GM19239 (cell line): ENCODE measurements at regions not wholly inside any gene's neighbourhood (a gene's known extent, or its start where the extent isn't known, plus 50 kb on each side); places are given as distances from the start of the nearest gene placed in this dataset.

Experiments used
- DNase-seq: peaks from one replicate; pipeline ENCODE4 v3.0.0; 2011; ENCODE audit warnings: low spot score; ENCODE audit not compliant: insufficient read length
- FAIRE-seq: peaks from 2 replicates; lab custom pipeline; 2011; peaks lifted over from hg19 to GRCh38; lab: Jason Lieb, UNC

GRCh38 chr1:212188599-212189351, 96.4 kb upstream of the PPP2R5A start:
- DNase-seq (no peak), FAIRE-seq (no peak)

- DNase-seq (no peak), FAIRE-seq (no peak)
Observed at GRCh38 chr1:212189352-212189738, 95.9 kb upstream of the PPP2R5A start.

- DNase-seq (no peak), FAIRE-seq (no peak)
Observed at GRCh38 chr1:212190169-212190568, 95.0 kb upstream of the PPP2R5A start.

DNA sequence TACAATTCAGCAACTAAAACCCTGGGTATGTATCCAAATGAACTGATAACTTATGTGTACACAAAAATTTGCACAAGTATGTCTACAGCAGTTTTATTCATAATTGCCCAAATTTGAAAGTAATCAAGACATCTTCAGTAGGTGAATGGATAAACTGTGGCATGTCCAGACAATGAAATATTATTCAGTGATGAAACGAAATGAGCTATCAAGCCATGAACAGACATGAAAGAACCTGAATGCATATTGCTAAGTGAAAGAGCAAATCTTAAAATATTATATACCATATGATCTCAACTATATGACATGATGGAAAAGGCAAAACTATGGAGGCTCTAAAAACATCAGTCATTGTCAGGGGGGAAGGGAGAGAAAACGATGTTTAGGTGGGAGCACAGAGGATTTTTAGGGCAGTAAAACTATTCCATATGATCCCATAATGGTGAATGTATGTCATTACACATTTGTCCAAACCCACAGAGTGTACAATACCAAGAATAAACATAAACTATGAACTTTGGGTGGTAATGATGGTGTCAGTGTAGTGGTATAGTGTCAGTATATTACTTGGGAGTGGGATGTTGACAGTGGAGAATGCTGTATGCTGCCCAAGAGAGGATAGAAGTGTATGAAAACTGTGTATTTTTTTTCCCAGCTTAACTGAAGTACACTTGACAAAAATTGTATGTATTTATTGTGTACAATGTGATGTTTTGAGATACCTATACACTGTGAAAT, 92.8 kb upstream of the PPP2R5A start:
- DNase-seq (no peak), FAIRE-seq (no peak)

GRCh38 chr1:212196355-212196754, 88.9 kb upstream of the PPP2R5A start:
- DNase-seq: no peak
- FAIRE-seq: no peak

- FAIRE-seq (no peak), DNase-seq (no peak)
Observed at GRCh38 chr1:212201461-212201860, 83.7 kb upstream of the PPP2R5A start.

DNA sequence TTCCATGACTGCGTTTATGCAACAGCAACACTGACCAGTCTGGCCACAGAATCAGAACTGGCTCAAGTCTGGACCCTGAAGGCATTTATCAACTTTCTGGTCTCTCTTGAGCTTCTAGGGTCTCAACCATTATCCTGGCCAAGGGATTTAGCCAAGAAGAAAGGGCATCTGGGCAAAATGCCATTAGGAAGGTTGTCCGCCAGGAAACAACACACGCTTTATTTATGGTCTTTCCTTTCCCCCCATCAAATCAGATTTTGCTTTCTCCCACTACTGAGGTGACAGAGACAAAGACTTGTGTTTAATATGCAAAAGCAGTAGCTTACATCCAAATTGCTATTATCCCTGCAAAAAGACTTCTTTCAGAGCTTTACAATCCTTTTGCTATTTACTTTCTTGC, 81.6 kb upstream of the PPP2R5A start:
- FAIRE-seq: no peak
- DNase-seq: no peak

GRCh38 chr1:212205006-212205405, 80.2 kb upstream of the PPP2R5A start:
- FAIRE-seq: no peak
- no peak for DNase-seq

DNA sequence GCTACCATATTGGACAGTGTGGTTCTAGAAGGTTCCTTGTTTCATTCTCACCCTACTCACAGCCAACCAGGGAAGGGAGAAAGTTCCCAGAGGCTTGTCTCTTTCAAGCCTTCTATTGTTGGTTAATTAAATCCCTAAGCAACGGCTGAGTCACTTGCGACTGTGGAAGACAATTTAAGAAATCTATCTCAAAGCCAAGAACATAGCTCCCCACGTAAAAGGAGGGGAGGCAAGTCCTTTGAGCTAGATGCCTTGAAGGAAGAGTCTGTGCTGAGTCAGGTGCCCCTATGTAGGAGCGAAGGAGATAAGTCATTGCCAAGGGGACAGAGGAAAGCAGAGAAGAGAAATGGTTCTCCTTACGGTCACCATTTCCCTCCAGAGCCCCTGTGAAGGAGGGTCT, 79.4 kb upstream of the PPP2R5A start:
- no peak for FAIRE-seq
- DNase-seq: no peak

GRCh38 chr1:212207118-212207517, 78.1 kb upstream of the PPP2R5A start:
- DNase-seq (no peak), FAIRE-seq (no peak)

DNA sequence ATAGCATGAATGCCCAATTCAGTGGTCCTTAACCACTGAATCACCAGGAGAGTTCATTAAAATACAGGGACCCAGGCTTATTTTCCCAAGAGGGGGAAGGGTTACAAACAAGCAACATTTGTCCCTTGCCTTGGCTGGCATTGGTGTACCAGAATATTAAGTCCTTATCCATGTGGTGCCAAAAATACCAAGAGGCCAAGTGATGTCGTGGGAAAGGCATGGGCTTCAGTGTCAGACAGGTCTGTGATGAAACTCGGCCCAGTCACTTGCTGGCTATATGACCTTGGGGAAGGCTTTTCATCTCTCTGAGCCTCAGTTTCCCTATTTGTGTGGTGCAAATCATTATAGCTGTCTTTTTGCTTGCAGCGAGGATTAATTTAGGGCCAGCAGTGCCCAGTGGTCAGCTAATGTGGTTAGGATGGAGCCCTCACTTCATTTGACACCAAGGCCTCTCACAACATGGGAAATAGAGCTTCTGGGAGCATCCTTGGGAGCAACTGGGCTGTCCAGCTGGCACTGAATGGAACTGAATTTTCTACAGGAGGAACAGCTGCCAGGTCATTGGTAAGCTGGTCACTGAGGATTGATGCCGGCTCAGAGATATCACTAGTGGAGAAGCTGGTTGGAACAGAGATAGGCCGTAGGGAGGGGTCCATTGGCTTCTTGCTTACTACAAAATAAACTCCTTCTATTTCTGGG, 77.2 kb upstream of the PPP2R5A start:
- DNase-seq (no peak), FAIRE-seq (no peak)

DNA sequence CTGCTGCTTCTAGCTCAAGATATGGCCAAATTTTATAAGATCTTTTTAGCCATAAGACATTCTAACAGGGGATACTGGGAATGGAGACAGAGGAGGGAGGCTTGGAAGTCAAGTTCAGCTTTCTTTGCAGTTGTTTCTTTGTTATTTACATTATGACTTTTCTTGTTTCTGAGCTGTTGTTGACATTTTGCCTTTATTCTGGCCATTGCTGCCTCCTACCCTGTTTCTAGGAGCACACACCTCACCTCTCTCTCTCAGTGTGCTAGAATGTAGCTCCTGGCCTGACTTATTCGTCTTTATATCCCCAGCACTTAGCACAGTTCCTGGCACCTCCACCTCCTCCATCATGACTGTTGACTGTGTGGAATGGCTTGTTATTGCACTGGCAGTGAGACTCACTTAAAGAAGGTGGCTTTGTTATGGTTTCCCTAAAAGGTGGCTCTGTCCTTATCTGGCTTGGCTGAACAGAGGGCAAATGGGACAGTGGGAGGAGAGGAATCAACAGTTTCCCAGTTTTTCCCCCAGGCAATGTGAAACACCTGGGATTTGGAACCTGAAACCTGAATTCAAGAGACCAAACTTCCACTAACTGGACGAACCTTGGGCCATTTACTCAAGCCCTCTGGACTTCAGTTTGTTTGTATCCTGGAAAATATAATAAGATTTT, 76.1 kb upstream of the PPP2R5A start:
- no peak for DNase-seq
- no peak for FAIRE-seq

- FAIRE-seq (no peak), DNase-seq (no peak)
Observed at GRCh38 chr1:212211371-212211770, 73.8 kb upstream of the PPP2R5A start.

GRCh38 chr1:212212343-212212742, 72.9 kb upstream of the PPP2R5A start:
- DNase-seq (no peak), FAIRE-seq (no peak)

DNA sequence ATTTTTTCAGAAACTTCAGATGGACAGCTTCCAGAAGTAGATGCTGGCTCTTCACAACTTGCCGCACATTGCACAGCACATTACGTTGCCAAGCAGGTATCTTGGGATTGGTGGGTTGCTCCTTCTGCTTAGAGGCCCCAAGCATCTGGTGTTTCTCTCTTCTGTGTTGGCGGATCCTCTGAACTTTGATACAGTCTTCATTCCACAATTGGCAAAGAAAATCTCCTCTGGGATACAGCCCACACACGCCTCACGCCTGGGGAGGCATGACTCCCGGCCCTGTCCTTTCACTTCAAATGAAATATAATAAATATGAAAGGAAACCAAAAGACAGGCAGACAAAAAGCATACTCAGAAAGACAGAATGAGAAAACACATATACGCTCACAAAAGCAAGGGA, 72.3 kb upstream of the PPP2R5A start:
- FAIRE-seq: no peak
- DNase-seq: no peak

DNA sequence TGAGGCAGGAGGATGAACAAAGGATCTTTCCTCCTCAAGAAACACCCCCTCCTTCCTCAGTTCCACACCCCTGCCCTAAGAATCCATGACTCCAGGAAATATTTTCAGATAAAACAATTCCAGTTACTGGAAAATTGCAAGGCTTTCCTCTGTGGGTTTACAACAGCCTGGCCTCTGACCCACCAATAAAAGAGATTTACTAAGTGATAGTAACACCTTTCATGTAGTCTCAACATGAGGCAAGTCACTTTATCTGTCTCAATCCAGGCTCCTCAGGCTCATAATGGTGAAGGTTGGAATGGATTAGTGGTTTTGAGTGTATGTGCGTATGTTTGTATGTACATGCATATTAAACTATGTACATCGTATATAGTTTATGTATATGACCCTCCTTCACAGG, 71.4 kb upstream of the PPP2R5A start:
- DNase-seq: no peak
- no peak for FAIRE-seq

GRCh38 chr1:212214325-212214724, 70.9 kb upstream of the PPP2R5A start:
- DNase-seq (no peak), FAIRE-seq (no peak)

DNA sequence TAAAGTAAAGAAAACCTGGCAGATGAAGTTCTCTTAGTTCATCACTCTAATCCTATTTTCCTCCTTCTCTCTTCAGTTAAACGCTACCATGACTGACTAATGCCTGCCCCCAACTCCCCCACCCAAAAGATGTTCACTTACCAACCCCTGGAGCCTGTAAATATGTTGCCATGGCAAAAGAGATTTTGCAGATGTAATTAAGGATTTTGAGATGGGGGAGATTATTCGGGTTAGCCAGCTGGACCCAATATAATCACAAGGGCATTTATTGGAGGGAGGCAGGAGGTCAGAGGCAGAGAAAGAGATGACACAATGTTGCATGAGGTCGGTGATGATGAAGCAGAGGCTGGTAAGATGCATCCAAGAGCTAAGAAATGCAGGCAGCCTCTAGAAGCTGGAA, 69.3 kb upstream of the PPP2R5A start:
- no peak for DNase-seq
- no peak for FAIRE-seq

DNA sequence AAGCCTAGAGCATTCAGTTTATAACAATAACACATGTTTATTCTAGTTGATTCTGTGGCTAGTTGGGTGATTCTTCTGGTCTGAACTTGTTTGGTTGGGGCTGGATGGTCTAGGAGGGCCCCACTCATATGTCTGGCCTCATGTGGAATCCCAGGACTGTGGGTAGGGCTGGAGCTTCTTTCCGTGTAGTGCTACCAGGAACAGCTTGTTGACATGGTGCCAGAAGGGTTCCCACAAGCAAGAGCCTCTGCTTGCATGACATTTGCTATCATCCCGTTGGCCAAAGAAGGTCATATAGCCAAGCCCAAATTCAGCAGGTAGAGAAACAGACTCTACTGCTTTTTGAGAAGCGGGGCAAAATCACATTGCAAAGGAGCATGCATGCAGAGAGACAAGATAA, 67.6 kb upstream of the PPP2R5A start:
- FAIRE-seq: no peak

DNA sequence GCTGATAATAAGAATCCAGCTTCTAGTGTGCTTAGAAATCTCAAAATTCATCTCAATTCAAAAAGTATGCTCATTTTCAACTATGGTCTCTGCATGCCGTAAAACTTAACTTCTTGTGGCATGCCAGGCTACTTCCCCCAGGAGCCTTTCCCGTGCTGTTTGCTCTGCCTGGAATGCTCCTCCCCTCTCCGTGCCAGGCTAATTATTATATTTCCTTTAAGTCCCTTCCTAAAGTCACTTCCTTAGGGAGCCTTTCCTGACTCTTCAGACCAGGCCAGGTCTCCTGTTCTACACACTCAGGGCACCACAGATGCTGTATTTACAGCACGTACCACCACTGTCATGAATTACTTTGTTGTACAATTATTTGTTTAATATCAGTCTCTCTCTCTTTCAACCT, 67.1 kb upstream of the PPP2R5A start:
- no peak for FAIRE-seq
- no peak for DNase-seq

More for the DNA sequence above, 67.6 kb upstream of the PPP2R5A start:
- no peak for DNase-seq

DNA sequence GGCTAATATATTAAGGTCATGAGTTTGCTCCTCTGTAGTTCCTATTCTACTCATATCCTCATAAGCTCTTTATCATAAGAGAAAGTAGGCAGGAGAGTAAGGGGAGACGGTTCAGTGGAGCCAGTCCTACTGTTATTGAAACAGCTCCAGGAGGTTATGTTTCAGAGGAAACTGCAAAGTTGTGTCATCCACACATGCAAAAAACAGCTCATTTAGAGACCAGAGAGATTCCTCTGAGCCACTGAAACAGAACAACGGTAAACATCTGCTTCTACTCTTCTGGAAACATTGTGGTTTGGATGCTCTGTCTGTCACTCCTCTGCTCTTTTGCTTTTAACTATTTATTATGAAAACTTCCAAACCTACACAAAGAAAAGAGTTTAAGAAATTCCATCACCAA, 66.3 kb upstream of the PPP2R5A start:
- peak; percentile 44 for DNase-seq

More for the DNA sequence above, 66.3 kb upstream of the PPP2R5A start:
- peak; percentile 89 for FAIRE-seq
